ENCODE measurements at regions not wholly inside any gene's neighbourhood (a gene's known extent, or its start where the extent isn't known, plus 50 kb on each side); places are given as distances from the start of the nearest gene placed in this dataset.
A peak's percentile ranks its signal among the peaks of the same experiment; 100 is the strongest.

DNA sequence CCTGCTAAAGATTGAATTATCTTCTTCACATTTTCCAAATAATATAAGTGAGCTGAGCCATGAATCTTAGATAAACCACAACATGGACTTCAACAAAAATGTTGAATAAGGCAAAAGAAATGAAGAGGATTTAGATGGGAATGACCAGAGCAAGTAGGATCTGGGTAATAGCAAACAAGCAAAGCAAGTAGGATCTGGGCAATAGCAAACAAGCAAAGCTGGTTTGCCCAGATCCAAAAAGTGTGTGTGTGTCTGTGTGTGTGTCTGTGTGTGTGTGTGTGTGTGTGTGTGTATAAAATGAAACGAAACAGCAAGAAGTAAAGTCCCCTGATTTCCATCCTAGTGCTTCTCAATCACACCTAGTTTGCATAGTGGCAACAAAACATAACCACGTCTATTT, 549.1 kb downstream of the RERGL start:
- Histone ChIP-seq H3K9me3 (ENCODE audit: severe bottlenecking) (no peaks in the 10 kb centered on the region), H3K36me3 (no peaks in the 10 kb centered on the region), H3K4me3 (ENCODE audit: low read depth, low read length) (no peak overlapping the region), H3K27ac (no peak overlapping the region), H3K27me3 (ENCODE audit: insufficient read depth, low read depth, severe bottlenecking) (no peaks in the 10 kb centered on the region)
- no peak for DNase-seq
- TF ChIP-seq CTCF (IDR thresholded peaks at IDR 0.05; ENCODE audit: low read depth, low read length) = no peak

- TF ChIP-seq CTCF (IDR thresholded peaks at IDR 0.05; ENCODE audit: low read depth, low read length) = peak; percentile 42; the same call in 1 of the 2 replicates
- no peak for DNase-seq
- H3K9me3 ChIP-seq (ENCODE audit: severe bottlenecking) = no peaks in the 10 kb centered on the region
- no peak overlapping the region for H3K27ac ChIP-seq
- H3K27me3 ChIP-seq (ENCODE audit: insufficient read depth, low read depth, severe bottlenecking) = no peaks in the 10 kb centered on the region
- no peak overlapping the region for H3K4me3 ChIP-seq (ENCODE audit: low read depth, low read length)
- H3K36me3 ChIP-seq = no peaks in the 10 kb centered on the region
Measured at GRCh38 chr12:17528394-17528793, 561.6 kb downstream of the RERGL start.

GRCh38 chr12:17527021-17527420, 563.0 kb downstream of the RERGL start:
- Histone ChIP-seq H3K27me3 (ENCODE audit: insufficient read depth, low read depth, severe bottlenecking) (no peaks in the 10 kb centered on the region), H3K36me3 (no peaks in the 10 kb centered on the region), H3K27ac (no peak overlapping the region), H3K9me3 (ENCODE audit: severe bottlenecking) (no peaks in the 10 kb centered on the region), H3K4me3 (ENCODE audit: low read depth, low read length) (no peak overlapping the region)
- DNase-seq = no peak
- TF ChIP-seq CTCF (IDR thresholded peaks at IDR 0.05; ENCODE audit: low read depth, low read length) = no peak

- Histone ChIP-seq H3K36me3 (no peaks in the 10 kb centered on the region), H3K4me3 (ENCODE audit: low read depth, low read length) (no peak overlapping the region), H3K27me3 (ENCODE audit: insufficient read depth, low read depth, severe bottlenecking) (no peaks in the 10 kb centered on the region), H3K9me3 (ENCODE audit: severe bottlenecking) (no peaks in the 10 kb centered on the region), H3K27ac (no peak overlapping the region)
- no peak for DNase-seq
- no peak for TF ChIP-seq CTCF (IDR thresholded peaks at IDR 0.05; ENCODE audit: low read depth, low read length)
Measured at GRCh38 chr12:17511369-17511768, 578.6 kb downstream of the RERGL start.

GRCh38 chr12:17507336-17507735, 582.7 kb downstream of the RERGL start:
- Histone ChIP-seq H3K27me3 (ENCODE audit: insufficient read depth, low read depth, severe bottlenecking) (no peaks in the 10 kb centered on the region), H3K36me3 (no peaks in the 10 kb centered on the region), H3K4me3 (ENCODE audit: low read depth, low read length) (no peak overlapping the region), H3K9me3 (ENCODE audit: severe bottlenecking) (no peaks in the 10 kb centered on the region), H3K27ac (no peak overlapping the region)
- TF ChIP-seq CTCF (IDR thresholded peaks at IDR 0.05; ENCODE audit: low read depth, low read length) = no peak
- no peak for DNase-seq

GRCh38 chr12:17503742-17504141, 586.3 kb downstream of the RERGL start:
- Histone ChIP-seq H3K4me3 (ENCODE audit: low read depth, low read length) (no peak overlapping the region), H3K36me3 (no peaks in the 10 kb centered on the region), H3K27me3 (ENCODE audit: insufficient read depth, low read depth, severe bottlenecking) (no peaks in the 10 kb centered on the region), H3K9me3 (ENCODE audit: severe bottlenecking) (no peaks in the 10 kb centered on the region), H3K27ac (no peak overlapping the region)
- no peak for DNase-seq
- TF ChIP-seq CTCF (IDR thresholded peaks at IDR 0.05; ENCODE audit: low read depth, low read length) = no peak
